ENCODE measurements at regions not wholly inside any gene's neighbourhood (a gene's known extent, or its start where the extent isn't known, plus 50 kb on each side); places are given as distances from the start of the nearest gene placed in this dataset.
A peak's percentile ranks its signal among the peaks of the same experiment; 100 is the strongest.
"Not testable (repeated sequence)": the region's sequence is repeated elsewhere in the genome, so short reads cannot be mapped to it uniquely, and the experiment has no call there.

DNA sequence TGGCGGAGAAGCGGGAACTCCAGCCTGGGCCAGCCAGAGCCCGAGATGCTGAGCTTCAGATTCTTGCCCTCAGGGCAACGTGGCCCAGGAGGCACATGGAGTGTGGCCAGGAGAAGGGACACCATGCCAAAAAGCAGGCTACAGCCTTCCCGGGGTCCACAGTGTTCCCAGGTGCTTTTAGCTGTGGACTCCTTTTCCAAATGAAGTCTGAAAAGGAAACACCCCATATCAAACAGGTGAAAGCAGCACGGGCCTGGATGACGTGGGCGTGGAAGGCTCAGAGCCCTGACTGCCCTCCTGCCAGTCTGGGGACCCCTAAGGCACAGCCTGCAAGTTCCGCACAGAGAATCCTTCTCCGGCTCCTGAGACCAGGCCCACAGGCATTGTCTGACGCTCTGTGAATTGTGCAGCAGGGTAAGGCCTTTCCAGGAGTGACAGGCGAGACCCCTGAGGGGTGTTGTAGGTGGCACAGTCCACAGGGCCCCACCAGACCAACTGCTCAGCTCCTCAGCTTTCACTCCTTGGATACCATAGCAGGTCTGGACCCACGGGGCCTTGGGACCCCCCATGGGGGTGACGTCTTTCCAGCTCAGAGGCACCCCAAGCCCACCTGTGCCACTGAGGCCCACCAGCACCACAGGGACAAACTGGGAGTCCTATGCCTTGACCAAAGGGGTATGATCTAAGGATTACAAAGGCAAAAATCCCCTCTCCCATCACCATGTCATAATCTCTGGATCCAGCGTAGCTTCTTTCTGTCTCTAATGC lies 69.6 kb upstream of the RAB6C start:
- no peak for DNase-seq (ENCODE audit: low read depth in 2 of 2)

DNA sequence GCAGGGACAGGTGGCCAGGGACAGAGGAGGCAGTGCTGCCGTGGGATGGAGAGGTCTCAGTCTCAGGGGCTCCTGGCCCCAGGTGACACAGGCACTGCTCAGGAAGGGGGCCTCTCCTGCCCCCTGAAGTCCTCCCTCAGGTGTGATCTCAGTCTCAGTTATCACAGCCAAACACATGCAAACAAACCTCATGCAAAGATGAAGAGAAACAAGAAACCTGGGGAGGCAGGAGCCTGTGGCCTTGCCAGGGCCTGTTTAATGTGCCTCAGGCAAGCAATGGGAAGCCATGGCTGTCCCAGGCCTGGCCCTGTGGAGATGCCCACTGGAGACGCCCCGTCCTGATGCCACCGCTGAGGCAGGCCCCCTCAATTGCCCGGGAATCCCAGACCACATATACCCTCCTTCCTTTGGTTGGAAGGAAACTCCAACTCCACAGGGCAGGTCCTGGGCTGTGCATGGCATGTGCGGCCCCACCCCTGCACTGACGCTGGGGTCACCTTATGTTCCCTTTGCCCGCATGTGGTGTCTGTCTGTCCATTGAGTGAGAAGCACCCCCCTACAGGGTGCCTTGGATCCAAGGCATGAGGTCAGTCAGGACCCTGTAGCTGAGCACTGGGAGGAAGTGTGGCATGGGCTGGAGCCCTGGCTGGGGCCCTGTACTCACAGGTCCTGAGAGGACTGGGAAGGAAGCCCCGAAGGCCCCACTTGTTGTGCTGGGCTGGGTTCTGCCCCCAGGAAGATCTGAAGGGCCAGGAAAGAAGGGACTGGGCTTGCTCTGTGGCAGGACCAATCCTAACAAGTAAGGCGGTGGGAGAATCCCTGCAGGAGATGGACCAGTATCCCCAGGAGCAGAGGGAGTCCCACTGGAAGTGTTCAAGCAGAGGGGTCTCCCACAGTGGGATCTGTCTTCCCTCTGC lies 68.8 kb upstream of the RAB6C start:
- DNase-seq (ENCODE audit: low read depth in 2 of 2): no peak

DNA sequence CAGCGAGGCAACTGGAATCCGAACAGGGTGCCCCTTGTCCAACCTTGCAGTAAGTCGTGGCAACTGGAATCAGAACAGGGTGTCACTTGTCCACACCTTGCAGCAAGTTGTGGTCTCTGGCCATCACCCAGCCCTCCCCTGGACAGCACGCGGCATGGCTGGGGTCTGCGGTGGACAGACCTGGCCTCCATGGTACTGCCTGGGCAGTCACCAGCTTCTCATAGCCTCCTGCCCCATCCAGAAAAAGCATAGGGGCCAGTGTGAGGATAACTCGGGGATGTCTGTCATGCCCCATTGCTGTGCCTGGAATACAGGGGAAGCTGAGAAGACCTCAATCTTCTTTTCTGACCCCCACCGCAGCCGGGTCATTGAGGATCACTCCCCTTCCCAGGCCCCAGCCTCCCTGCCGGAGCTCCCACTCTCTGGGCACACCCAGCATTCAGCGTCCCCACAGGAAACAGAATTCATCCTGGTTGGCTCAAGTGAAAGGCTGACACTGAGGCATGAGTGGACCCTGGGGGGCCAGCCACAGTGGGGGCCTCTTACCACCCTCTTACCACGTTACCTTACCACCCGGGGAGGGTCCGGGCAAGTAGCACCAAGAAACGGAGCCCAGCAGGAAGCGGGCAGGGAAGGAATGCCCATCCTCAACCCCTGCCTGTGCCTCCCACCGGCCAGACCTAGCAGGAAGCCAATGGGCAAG lies 68.0 kb upstream of the RAB6C start:
- DNase-seq (ENCODE audit: low read depth in 2 of 2): no peak

DNA sequence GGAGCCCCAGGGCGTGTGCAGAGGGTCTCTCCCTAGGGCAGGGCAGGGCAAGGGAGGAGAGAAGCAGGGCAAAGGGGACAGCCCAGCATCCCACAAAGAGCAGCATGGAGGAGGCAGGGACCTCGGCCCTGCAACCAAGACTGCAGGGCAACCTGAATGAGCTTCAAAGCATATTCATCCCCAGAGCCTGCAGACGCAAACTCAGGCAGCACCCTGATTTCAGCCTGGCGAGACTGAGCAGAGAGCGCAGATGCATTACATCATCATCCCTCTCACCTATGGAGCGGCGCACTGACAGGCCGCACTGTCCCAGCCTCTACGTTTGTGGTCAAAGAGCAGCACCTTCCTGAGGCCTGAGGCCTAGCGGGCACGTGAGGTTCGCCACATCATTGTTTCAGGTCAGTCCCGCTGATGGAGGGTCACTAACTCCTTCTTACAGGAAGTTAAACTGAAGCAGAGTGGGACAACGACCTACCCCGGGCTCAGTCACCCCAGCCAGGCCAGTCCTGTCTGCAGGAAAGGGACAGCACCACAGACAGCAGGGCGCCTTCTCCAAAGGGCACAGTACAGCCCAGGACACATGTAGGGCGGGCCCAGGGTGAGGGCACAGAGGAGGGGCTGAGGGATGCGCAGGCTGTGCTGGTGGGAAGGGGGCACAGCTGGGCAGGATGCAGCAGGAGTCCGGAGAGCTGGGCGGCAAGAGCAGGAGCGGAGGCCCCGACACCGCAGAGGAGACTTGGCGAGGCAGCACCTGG lies 67.2 kb upstream of the RAB6C start:
- DNase-seq (ENCODE audit: low read depth in 2 of 2): no peak

DNA sequence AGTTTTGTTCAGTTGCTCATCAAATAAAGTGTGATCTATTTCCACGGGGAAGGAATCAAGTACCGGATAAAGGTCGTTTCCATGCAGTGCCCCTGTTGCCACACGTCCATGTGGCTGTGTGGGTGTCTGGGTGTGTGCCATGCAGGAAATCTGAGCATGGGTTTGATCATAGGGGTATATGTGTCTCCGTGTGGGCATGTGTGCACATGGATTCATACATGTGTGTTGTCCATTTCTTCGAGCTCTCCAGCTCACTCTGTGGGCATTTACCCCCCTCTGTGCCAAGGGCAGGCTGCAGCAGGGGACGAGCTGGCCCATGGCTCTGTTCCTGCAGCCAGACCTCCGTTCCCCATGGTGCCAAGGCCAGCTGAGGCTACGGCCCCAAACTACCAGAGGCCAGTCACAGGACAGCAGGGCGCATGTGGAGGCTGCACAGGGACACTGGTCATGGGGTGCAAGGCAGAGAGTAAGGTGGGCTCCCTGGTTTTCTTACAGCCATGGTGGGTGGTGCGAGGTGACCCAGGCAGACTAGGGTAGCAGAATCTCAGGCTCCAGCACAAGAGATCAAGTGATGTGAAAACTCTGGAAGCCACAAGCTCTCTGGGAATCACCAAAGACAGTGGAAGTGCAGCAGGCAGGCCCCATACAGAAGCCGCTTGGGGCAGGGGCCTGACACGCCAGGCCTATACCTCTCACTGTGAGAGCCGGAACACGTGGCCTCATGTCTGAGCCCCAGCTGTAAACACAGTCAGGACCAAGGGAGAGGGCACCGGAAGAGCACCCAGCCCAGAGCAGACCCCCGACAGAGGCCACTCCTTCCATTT lies 66.4 kb upstream of the RAB6C start:
- no peak for DNase-seq (ENCODE audit: low read depth in 2 of 2)

DNA sequence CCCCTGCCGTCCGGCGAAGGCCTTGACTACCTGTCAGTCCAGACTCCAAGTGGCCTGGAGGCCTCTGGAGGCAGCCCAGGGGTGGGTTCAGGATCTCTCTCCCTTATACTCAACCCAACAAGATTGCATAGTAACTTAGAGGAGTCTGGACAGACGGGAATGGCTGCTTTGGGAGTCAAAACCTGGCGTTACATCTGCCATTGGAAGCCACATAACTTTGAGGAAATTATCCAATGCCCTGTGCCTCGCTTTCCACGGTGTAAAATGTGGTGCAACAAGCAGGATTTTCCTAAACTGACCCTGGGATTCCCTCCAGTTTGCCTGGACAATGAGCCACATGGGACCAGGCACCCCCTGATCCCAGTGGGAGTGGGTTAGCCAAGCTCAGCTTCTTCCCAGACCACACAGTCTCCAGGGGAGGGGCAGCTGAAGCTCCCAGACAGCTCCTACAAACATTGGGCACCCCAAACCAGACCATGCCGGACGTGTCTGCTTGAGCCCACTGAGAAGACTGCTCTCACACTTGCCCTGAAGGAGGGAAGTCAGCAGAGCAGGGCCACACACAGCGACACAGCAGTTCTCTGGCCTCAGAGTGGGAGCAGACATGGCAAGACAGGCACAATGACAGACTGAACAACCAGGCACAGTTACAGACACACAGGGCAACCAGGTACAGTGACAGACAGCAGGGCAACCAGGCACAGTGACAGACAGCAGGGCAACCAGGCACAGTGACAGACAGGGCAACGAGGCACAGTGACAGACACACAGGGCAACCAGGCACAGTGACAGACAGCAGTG lies 65.6 kb upstream of the RAB6C start:
- no peak for DNase-seq (ENCODE audit: low read depth in 2 of 2)

DNA sequence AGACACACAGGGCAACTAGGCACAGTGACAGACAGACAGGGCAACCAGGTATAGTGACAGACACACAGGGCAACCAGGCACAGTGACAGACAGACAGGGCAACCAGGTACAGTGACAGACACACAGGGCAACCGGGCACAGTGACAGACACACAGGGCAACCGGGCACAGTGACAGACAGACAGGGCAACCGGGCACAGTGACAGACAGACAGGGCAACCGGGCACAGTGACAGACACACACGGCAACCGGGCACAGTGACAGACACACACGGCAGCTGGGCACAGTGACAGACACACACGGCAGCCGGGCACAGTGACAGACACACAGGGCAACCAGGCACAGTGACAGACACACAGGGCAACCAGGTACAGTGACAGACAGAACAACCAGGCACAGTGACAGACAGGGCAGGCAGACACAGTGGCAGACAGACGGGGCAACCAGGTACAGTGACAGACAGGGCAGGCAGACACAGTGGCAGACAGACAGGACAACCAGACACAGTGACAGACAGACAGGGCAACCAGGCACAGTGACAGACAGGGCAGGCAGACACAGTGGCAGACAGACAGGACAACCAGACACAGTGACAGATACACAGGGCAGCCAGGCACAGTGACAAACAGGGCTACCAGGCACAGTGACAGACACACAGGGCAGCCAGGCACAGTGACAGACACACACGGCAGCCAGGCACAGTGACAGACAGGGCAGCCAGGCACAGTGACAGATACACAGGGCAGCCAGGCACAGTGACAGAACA lies 64.7 kb upstream of the RAB6C start:
- DNase-seq (ENCODE audit: low read depth in 2 of 2): no peak

DNA sequence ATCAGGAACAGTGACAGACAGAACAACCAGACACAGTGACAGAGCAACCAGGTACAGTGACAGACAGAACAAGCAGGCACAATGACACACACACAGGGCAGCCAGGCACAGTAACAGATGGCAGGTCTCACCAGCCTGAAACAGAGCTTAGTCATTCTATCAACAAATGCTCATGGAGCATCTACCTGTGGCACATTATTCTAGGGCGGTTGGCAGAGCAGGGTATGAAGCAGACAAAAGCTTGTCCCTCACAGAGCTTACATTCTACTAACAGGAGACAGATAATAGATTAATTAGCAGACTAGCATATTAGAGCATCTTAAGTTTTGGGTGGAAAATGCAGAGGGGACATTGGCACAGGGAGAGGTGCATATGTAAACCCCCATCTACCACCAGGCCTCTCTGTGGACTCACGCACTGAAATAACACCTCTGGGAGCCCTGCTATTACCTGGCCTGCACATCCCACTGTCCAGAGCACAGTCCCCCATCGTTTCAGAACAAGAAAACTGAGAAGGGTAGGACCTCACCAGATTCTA lies 64.1 kb upstream of the RAB6C start:
- DNase-seq (ENCODE audit: low read depth in 2 of 2): no peak

DNA sequence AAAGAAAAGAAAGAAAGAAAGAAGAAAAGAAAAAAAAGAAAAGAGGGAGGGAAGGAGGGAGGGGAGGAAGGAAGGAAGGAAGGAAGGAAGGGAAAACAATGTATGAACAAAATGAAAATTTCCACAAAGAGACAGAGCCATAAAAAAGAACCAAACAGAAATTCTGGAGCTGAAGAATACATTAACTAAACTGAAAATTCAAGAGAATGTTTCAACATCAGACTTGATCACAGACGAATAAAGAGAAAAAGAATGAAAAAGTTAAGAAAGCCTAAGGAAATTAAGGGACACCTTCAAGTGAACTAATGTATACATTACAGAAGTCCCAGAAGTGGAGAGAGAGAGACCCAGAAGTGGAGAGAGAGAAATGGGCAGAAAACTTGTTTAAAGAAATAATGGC lies 60.9 kb upstream of the RAB6C start:
- no peak for DNase-seq (ENCODE audit: low read depth in 2 of 2)

DNA sequence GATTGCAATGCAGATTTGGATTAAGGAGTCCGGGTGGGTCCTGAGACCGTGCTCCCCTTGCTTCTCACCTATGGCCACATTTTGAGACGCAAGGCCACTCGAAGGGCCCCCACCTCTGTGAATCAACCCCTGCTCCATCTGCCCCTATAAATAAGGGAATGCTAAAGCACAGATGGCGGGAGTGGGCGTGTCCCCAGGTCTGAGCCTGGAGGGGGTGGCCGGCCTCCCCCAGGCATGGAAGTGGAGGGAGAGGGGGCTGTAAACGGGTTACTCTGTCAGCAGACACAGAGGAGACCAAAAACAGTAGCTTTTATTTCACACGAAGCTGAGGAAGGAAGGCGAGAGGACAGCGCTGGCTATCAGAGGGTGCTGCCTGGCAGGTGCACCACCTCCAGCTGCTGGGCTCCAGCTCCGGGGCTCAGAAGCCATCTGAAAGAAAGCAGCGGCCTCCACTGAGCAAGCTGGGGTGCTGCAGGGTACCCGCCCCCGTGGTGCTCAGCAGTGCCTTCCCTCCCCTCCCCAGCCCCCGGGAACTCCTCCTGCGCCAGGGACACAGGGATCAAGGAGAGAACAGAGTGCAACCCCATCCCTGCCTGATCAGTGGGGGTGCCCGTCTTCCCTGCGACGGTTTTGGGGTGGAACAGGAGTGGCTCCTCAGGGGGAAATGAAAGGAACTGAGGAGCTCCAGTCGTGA lies 56.7 kb upstream of the RAB6C start:
- DNase-seq (ENCODE audit: low read depth in 2 of 2): no peak

DNA sequence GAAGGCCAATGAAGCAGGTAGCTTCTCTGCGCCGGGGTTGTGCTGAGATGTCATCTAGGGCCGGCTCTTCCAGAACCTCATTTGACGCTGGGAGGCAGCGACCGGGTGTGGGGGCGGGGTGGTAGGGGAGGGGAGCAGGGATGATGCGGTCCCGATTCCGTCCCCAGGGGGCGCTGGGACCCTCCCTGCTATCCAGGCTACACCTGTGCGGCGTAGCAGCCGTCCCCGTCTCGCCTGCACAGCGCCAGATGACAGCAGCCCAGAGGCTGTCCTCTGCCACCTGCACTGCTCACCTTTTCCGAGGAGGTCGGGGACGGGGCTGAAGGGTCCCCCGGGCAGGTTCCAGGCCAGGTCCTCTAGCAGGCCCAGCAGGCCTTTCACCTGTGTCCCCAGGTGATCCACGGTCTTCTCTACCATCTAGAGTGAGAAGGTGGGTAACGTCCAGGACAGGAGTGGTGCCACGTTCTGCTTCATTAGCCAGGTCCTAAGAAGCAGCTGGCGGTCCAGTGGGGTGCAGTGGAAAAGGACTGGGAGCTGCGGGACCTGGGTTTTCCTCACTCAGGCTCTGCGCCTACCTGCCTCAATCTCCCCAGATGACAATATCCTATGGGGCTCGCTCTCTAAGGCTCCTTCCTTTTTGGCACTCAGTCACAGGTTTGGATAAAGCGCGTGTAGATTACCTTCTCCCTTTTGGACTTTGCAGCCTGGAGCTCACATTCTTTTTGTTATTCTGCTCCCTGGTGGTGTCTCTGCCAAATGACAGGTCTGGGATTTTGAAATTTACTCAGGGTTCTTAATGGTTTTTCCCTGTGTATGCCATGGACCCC lies 56.0 kb upstream of the RAB6C start:
- DNase-seq (ENCODE audit: low read depth in 2 of 2): peak in 1 of 2 donors; percentile 10

DNA sequence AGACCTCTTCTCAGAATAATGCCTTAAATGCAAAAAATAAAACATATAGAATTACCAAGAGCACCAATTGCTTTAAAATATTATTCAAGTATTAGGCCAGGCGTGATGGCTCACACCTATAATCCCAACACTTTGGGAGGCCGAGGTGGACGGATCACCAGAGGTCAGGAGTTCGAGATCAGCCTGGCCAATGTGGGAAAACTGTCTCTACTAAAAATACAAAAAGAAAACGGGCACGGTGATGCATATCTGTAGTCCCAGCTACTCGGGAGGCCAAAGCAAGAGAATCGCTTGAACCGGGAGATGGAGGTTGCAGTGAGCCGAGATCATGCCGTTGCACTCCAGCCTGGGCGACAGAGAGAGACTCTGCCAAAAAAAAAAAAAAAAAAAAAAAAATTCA lies 55.4 kb upstream of the RAB6C start:
- not testable (repeated sequence) for DNase-seq (ENCODE audit: low read depth in 2 of 2)

DNA sequence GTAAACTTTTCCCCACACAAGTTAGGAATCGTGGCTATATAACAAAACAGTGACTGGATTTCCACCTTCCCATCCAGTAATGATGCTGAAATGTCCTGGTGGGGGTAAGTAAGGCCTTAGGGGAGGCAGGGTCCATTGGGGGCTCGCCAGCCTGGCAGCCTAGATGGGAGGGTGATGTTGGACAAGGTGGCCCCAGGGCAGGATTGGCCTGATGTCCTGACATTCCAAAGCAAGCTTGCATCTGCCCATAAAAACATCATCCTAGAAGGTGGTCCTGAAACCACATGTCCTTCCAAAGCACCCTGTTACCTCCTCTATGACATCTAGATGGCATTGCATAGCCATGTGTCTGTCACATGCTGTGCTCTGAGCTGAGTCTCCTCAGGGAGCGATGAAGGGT lies 54.1 kb upstream of the RAB6C start:
- DNase-seq (ENCODE audit: low read depth in 2 of 2): no peak

DNA sequence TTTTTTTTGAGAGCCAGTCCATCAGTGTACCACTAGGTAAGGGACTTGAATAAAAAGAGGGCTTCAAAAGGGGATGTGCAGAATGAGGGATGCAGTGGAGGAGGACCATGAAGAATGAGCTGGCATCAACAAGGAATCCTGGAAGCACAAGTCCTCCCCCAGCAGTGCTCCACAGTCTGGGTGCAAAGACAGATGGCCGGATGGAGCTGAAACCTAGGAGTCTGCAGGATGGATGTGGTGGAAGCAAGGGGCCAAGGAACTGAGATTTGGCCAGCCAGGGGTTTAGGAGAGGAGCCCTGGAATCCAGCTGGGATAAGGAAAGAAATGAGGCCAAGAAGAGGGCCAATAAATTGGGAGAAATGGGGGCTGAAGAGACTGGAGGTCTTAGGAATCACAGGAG lies 51.8 kb upstream of the RAB6C start:
- DNase-seq (ENCODE audit: low read depth in 2 of 2): no peak

DNA sequence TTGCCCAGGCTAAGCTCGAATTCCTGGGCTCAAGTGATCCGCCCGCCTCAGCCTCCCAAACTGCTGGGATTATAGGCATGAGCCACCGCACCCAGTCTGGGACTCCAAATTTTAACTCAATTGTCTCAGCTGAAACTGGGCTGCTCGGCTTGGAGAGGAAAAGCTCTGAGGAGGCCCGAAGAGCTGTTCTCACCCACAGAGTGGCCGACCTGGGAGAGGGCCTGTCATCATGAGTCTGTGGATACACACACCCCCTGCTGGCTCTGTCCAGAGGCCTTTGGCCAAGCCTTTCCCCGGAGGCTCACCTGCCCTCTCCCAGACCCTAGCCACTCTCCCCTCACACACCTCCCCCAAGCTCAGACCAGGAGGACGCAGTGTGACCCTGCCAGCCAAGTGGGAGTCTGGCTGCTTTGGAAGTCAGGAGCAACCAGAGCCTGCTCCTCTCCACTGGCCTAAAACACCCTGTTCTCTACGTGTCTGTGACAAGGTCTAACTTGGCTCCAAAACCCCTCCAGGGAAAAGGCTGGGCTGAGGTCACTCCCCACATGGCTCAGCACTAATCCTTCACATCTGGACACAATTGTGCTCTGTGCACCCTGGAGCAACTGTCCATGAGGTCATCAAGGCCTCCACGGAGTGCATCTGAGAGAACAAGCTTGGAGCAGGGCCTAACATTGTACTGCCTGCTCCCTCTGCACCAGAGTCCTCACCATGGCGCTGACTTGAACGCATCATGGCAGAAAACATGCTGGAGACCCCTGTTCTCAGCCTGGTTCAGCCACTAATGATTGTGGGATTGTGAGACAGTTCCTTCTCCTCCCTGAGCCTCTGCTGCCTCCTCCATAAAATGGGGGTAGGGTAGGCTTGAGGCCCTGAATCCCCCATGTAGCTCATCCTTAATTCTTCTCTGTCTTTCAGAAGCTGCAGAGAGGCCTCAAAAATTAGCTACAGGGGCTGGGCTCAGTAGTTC lies 49.9 kb upstream of the RAB6C start:
- no peak for DNase-seq (ENCODE audit: low read depth in 2 of 2)
